ENCODE measurements at regions not wholly inside any gene's neighbourhood (a gene's known extent, or its start where the extent isn't known, plus 50 kb on each side); places are given as distances from the start of the nearest gene placed in this dataset.

DNA sequence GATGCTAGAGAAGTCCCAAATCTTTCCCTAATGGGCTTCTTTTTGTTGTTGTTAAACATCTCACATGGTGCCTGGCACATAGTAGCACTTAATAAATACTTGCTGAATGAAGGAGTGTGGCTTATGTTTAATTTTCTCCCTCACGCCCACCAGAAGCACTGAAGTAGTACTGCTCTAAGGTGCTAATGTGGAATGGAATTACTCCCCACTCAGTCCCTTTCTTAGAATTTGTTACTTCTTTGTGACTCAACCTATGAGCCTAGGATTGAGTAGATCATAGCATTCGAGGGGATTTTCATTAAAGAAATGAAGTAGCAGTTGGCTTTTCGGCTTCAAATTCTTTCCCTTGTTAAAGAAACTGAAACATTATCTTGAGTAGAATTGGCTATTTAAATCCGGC is 192.8 kb downstream of the CLIC5 start:
- no TSS peak for BruUV-seq (replicated peaks)
- Histone ChIP-seq H4K20me1 (ENCODE audit: insufficient read depth) (no peaks in the 10 kb centered on the region), H3K79me2 (ENCODE audit: low read depth) (no peaks in the 10 kb centered on the region), H3K27me3 (ENCODE audit: insufficient read depth, low read depth) (no peaks in the 10 kb centered on the region), H3K4me2 (no peak overlapping the region), H3K9me3 (ENCODE audit: insufficient read depth, low read depth) (no peaks in the 10 kb centered on the region), H3F3A (ENCODE audit: insufficient read depth, low read depth) (no peaks in the 10 kb centered on the region), H3K27ac (no peak overlapping the region), H2AFZ (no peak overlapping the region), H3K4me1 (replicated peaks; ENCODE audit: insufficient read depth) (no peaks in the 10 kb centered on the region), H3K9me2 (ENCODE audit: insufficient read depth) (no peaks in the 10 kb centered on the region), H3K36me3 (ENCODE audit: low read depth) (no peaks in the 10 kb centered on the region), H3K4me3 (no peak overlapping the region)
- no peak for DNase-seq
- intact Hi-C loops (cut with micrococcal nuclease; ENCODE audit: unreplicated experiment), result no loop called here
- POLR2A ChIA-PET (ENCODE audit: unreplicated experiment), result no interaction called here
- CTCF ChIA-PET, result no interaction called here
- no peak for TF ChIP-seq EZH2 (IDR thresholded peaks at IDR 0.05; ENCODE audit: low read depth)
- TF ChIP-seq, protein P1, sequence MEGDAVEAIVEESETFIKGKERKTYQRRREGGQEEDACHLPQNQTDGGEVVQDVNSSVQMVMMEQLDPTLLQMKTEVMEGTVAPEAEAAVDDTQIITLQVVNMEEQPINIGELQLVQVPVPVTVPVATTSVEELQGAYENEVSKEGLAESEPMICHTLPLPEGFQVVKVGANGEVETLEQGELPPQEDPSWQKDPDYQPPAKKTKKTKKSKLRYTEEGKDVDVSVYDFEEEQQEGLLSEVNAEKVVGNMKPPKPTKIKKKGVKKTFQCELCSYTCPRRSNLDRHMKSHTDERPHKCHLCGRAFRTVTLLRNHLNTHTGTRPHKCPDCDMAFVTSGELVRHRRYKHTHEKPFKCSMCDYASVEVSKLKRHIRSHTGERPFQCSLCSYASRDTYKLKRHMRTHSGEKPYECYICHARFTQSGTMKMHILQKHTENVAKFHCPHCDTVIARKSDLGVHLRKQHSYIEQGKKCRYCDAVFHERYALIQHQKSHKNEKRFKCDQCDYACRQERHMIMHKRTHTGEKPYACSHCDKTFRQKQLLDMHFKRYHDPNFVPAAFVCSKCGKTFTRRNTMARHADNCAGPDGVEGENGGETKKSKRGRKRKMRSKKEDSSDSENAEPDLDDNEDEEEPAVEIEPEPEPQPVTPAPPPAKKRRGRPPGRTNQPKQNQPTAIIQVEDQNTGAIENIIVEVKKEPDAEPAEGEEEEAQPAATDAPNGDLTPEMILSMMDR (conservative IDR thresholded peaks at IDR 0.05), result no peak

DNA sequence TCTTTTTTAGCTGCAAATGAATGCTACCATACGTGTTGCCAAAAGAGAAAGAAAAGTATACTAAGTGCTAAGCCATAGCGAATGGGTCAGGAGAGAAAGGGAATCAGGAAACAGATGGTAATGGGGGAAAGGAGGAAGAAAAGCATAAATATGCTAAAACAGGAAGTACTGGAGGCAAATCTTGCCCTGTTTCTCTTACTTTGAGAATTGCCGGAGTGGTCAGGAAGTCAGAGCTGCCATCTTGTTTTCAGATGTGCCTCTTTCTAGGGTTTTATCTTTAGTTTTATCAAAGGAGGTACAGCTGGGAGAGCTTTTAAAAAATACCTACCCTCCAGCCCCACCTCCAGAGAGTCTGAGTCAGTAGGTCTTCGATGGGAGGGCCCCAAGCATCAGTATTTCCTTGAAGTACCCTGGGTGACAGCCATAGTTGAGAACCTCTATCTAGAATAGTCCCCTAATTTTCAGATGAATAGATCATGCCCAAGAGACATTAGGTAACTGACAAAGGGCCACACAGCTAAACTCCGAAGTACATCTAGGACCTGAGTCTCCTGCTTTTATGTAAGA is 193.3 kb downstream of the CLIC5 start:
- no TSS peak for BruUV-seq (replicated peaks)

DNA sequence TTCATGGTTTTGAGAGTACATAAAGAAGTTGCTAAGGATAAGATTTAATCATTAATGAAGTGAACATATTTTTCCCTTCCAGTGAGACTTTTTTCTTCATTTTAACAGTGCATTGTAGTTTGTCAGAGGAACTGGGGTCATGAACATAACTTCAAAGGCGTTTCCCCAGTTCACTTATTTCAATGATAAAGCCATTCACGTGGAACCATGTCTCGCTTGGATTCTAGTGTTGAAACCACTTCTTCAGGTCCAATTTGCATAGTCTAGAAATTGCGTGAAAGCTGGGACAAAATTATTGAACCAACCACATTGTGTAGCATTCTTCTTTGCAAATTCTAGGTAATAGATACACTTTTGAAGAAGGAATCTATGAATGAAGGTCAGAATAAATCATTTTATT is 197.0 kb downstream of the CLIC5 start:
- H2AFZ ChIP-seq, result no peak overlapping the region

More for the DNA sequence above, 193.3 kb downstream of the CLIC5 start:
- Histone ChIP-seq H3K4me2 (no peak overlapping the region), H2AFZ (no peak overlapping the region), H3F3A (ENCODE audit: insufficient read depth, low read depth) (no peaks in the 10 kb centered on the region), H3K27me3 (ENCODE audit: insufficient read depth, low read depth) (no peaks in the 10 kb centered on the region), H3K4me3 (no peak overlapping the region), H3K27ac (no peak overlapping the region), H3K9me2 (ENCODE audit: insufficient read depth) (no peaks in the 10 kb centered on the region), H3K79me2 (ENCODE audit: low read depth) (no peaks in the 10 kb centered on the region), H3K4me1 (replicated peaks; ENCODE audit: insufficient read depth) (no peaks in the 10 kb centered on the region), H4K20me1 (ENCODE audit: insufficient read depth) (no peaks in the 10 kb centered on the region), H3K9me3 (ENCODE audit: insufficient read depth, low read depth) (no peaks in the 10 kb centered on the region), H3K36me3 (ENCODE audit: low read depth) (no peaks in the 10 kb centered on the region)
- no peak for TF ChIP-seq EZH2 (IDR thresholded peaks at IDR 0.05; ENCODE audit: low read depth)
- TF ChIP-seq, protein P1 (conservative IDR thresholded peaks at IDR 0.05), result no peak
- no peak for DNase-seq
- intact Hi-C loops (cut with micrococcal nuclease; ENCODE audit: unreplicated experiment), result no loop called here
- ChIA-PET CTCF (no interaction called here), POLR2A (ENCODE audit: unreplicated experiment) (no interaction called here)

More for the DNA sequence above, 197.0 kb downstream of the CLIC5 start:
- Histone ChIP-seq H4K20me1 (ENCODE audit: insufficient read depth) (no peaks in the 10 kb centered on the region), H3F3A (ENCODE audit: insufficient read depth, low read depth) (no peaks in the 10 kb centered on the region), H3K4me3 (no peak overlapping the region), H3K9me2 (ENCODE audit: insufficient read depth) (no peaks in the 10 kb centered on the region), H3K27ac (no peak overlapping the region), H3K9me3 (ENCODE audit: insufficient read depth, low read depth) (no peaks in the 10 kb centered on the region), H3K36me3 (ENCODE audit: low read depth) (no peaks in the 10 kb centered on the region), H3K4me2 (no peak overlapping the region), H3K27me3 (ENCODE audit: insufficient read depth, low read depth) (no peaks in the 10 kb centered on the region), H3K4me1 (replicated peaks; ENCODE audit: insufficient read depth) (no peaks in the 10 kb centered on the region), H3K79me2 (ENCODE audit: low read depth) (no peaks in the 10 kb centered on the region)
- TF ChIP-seq, protein P1 (conservative IDR thresholded peaks at IDR 0.05), result no peak
- TF ChIP-seq EZH2 (IDR thresholded peaks at IDR 0.05; ENCODE audit: low read depth), result no peak
- DNase-seq, result no peak
- BruUV-seq (replicated peaks), result no TSS peak
- CTCF ChIA-PET, result no interaction called here
- intact Hi-C loops (cut with micrococcal nuclease; ENCODE audit: unreplicated experiment), result no loop called here
- POLR2A ChIA-PET (ENCODE audit: unreplicated experiment), result no interaction called here

Measured in PC-9 (cell line).